Endothelial cell of umbilical vein (primary cell): ENCODE measurements at regions not wholly inside any gene's neighbourhood (a gene's known extent, or its start where the extent isn't known, plus 50 kb on each side); places are given as distances from the start of the nearest gene placed in this dataset.

ENCODE experiments used
- BruUV-seq: library from RNA; stranded (reverse); fragments of 400-500 nt; replicated peaks from 2 replicates; lab custom pipeline; 2021; lab: Mats Ljungman, UMichigan
- CTCF ChIA-PET: fragments of 300-600, 350-600 bp; sonication (Branson Sonifier 250); formaldehyde crosslinking; loops from one replicate; lab custom pipeline; 2021; ENCODE audit warnings: antibody characterized with exemption, inconsistent platforms; lab: Charles Lee
- POLR2A ChIA-PET: fragments of 300-600, 350-600 bp; sonication (Branson Sonifier 250); formaldehyde crosslinking; loops from one replicate; lab custom pipeline; 2021; ENCODE audit warnings: antibody characterized with exemption, inconsistent platforms; lab: Charles Lee
- DNase-seq: peaks from one replicate; pipeline ENCODE4 v3.0.0-alpha.2; 2011; ENCODE audit warnings: low read depth, low spot score
- FAIRE-seq: peaks from 2 replicates; lab custom pipeline; 2011; peaks lifted over from hg19 to GRCh38; lab: Jason Lieb, UNC
- H2AFZ ChIP-seq: 2 replicates; pipeline ENCODE4 v1.6.0; 2012; ENCODE audit warnings: low read depth, low read length, control low read depth, inconsistent platforms
- H3K27ac ChIP-seq: 2 replicates; pipeline ENCODE4 v1.5.1; 2011; ENCODE audit warnings: low read depth, mild to moderate bottlenecking, control low read depth, low read length, moderate library complexity; ENCODE audit not compliant: insufficient read depth
- H3K27me3 ChIP-seq, 2 experiments: 2 replicates each; pipeline versions ENCODE4 v1.6.0 to v1.6.1; 2011; ENCODE audit warnings: low read length in 2 of 2, mixed read lengths in 1 of 2; ENCODE audit not compliant: control insufficient read depth in 2 of 2, insufficient read depth in 2 of 2
- H3K36me3 ChIP-seq, 2 experiments: 2 replicates in 1 of 2; 3 replicates in 1 of 2; pipeline ENCODE4 v1.5.1; 2011; ENCODE audit warnings: low read length in 2 of 2, mild to moderate bottlenecking in 1 of 2, moderate library complexity in 1 of 2; ENCODE audit not compliant: control insufficient read depth in 2 of 2, insufficient read depth in 2 of 2; ENCODE audit errors: extremely low read depth in 1 of 2
- H3K4me1 ChIP-seq: 3 replicates; pipeline ENCODE4 v1.5.1; 2011; ENCODE audit warnings: mild to moderate bottlenecking, low read length; ENCODE audit not compliant: control insufficient read depth, insufficient read depth; ENCODE audit errors: extremely low read depth
- H3K4me2 ChIP-seq: 2 replicates; pipeline ENCODE4 v1.6.1; 2011; ENCODE audit warnings: low read length, control low read depth, mixed read lengths; ENCODE audit not compliant: insufficient read depth
- H3K4me3 ChIP-seq, 3 experiments: fragments of 200-600 bp in 1 of 3; sonication (generic), shearing (Covaris generic) in 1 of 3; replicated peaks in 1 of 3; 2 replicates each; pipeline ENCODE4 v1.5.1; 2011 to 2016; ENCODE audit warnings: control low read depth in 3 of 3, low read length in 3 of 3, mild to moderate bottlenecking in 2 of 3, inconsistent platforms in 1 of 3, low read depth in 1 of 3, moderate library complexity in 1 of 3; ENCODE audit not compliant: insufficient read depth in 1 of 3
- H3K79me2 ChIP-seq: 2 replicates; pipeline ENCODE4 v1.6.0; 2012; ENCODE audit warnings: low read length, inconsistent platforms; ENCODE audit not compliant: control insufficient read depth, insufficient read depth
- H3K9ac ChIP-seq: replicated peaks from 2 replicates; pipeline ENCODE3; 2011; ENCODE audit warnings: low read length, control low read depth; ENCODE audit not compliant: insufficient read depth; ENCODE audit errors: extremely low read depth
- H3K9me1 ChIP-seq: replicated peaks from 3 replicates; pipeline ENCODE4 v1.6.0; 2011; ENCODE audit warnings: mild to moderate bottlenecking, low read length; ENCODE audit not compliant: control insufficient read depth, insufficient read depth; ENCODE audit errors: extremely low read depth
- H3K9me3 ChIP-seq: replicated peaks from 2 replicates; pipeline ENCODE4 v1.5.1; 2012; ENCODE audit warnings: low read length, inconsistent platforms; ENCODE audit not compliant: control insufficient read depth, insufficient read depth
- H4K20me1 ChIP-seq: replicated peaks from 2 replicates; pipeline ENCODE3; 2011; ENCODE audit warnings: mild to moderate bottlenecking, low read length; ENCODE audit not compliant: control insufficient read depth, insufficient read depth; ENCODE audit errors: extremely low read depth
- EZH2 ChIP-seq: IDR thresholded peaks from 2 replicates; pipeline ENCODE4 v1.6.1; 2012; ENCODE audit warnings: borderline replicate concordance, low read depth, mild to moderate bottlenecking, moderate library complexity, low read length, inconsistent platforms; ENCODE audit not compliant: severe bottlenecking
- FOS ChIP-seq: IDR thresholded peaks from 2 replicates; pipeline ENCODE4 v1.6.1; 2011; ENCODE audit warnings: mild to moderate bottlenecking, low read length, moderate library complexity, borderline replicate concordance; ENCODE audit not compliant: insufficient read depth
- GATA2 ChIP-seq: IDR thresholded peaks from 2 replicates; pipeline ENCODE4 v1.7.0; 2011; ENCODE audit warnings: low read depth, mild to moderate bottlenecking, moderate library complexity, mixed read lengths, low read length; ENCODE audit not compliant: insufficient read length, insufficient read depth
- JUN ChIP-seq: IDR thresholded peaks from 2 replicates; pipeline ENCODE4 v1.6.1; 2011; ENCODE audit warnings: borderline replicate concordance, low read depth; ENCODE audit not compliant: insufficient read length, insufficient read depth
- MYC ChIP-seq: IDR thresholded peaks from one replicate; pipeline ENCODE4 v1.6.1; 2011; ENCODE audit warnings: mild to moderate bottlenecking, low read depth, low read length
- POLR2A ChIP-seq: IDR thresholded peaks from 2 replicates; pipeline ENCODE4 v1.6.1; 2012; ENCODE audit warnings: low read depth, mild to moderate bottlenecking, control low read depth, low read length
- POLR2AphosphoS5 ChIP-seq: IDR thresholded peaks from 2 replicates; pipeline ENCODE4 v1.6.1; 2012; ENCODE audit warnings: low read depth, mild to moderate bottlenecking, control low read depth, low read length, moderate library complexity; ENCODE audit not compliant: insufficient read depth
- dilution Hi-C: fragments of 300-500 bp; cut with MboI; formaldehyde crosslinking; loops from one replicate; pipeline ENCODE4 v1.15.0; 2019; ENCODE audit warnings: low sequenced_read_pairs; ENCODE audit not compliant: extremely low pct_ligation_motif_present
- intact Hi-C: fragments of 100-400 bp; cut with micrococcal nuclease; formaldehyde crosslinking; loops from one replicate; pipeline ENCODE4 v1.10.0; 2022
- TF ChIP-seq, protein P1 (sequence below), 2 donors: IDR thresholded peaks; 1 replicate in 1 of 2; 2 replicates in 1 of 2; pipeline ENCODE4 v1.5.1; 2011; ENCODE audit warnings: low read length in 2 of 2, mild to moderate bottlenecking in 2 of 2, moderate library complexity in 2 of 2, control low read depth in 1 of 2, inconsistent platforms in 1 of 2, low read depth in 1 of 2; ENCODE audit not compliant: insufficient read depth in 1 of 2; ENCODE audit errors: extremely low read depth in 1 of 2
- TF ChIP-seq, protein P2 (sequence below): IDR thresholded peaks from 2 replicates; pipeline ENCODE4 v1.6.1; 2011; ENCODE audit not compliant: insufficient read depth, insufficient read length

- intact Hi-C loops, result no loop called here
Measured at GRCh38 chr5:57319628-57320027, 145.8 kb downstream of the GPBP1 start.

More at GRCh38 chr5:57319628-57320027, 145.8 kb downstream of the GPBP1 start:
- H3K4me3 ChIP-seq, result no peak overlapping the region
- H4K20me1 ChIP-seq, result no peaks in the 10 kb centered on the region
- FAIRE-seq (no peak), DNase-seq (no peak)
- H3K79me2 ChIP-seq, result no peaks in the 10 kb centered on the region
- H3K36me3 ChIP-seq, result no peaks in the 10 kb centered on the region
- H3K9ac ChIP-seq, result no peak overlapping the region
- no peak for TF ChIP-seq EZH2
- no peak for TF ChIP-seq GATA2
- TF ChIP-seq, protein P1, sequence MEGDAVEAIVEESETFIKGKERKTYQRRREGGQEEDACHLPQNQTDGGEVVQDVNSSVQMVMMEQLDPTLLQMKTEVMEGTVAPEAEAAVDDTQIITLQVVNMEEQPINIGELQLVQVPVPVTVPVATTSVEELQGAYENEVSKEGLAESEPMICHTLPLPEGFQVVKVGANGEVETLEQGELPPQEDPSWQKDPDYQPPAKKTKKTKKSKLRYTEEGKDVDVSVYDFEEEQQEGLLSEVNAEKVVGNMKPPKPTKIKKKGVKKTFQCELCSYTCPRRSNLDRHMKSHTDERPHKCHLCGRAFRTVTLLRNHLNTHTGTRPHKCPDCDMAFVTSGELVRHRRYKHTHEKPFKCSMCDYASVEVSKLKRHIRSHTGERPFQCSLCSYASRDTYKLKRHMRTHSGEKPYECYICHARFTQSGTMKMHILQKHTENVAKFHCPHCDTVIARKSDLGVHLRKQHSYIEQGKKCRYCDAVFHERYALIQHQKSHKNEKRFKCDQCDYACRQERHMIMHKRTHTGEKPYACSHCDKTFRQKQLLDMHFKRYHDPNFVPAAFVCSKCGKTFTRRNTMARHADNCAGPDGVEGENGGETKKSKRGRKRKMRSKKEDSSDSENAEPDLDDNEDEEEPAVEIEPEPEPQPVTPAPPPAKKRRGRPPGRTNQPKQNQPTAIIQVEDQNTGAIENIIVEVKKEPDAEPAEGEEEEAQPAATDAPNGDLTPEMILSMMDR (IDR thresholded peaks at IDR 0.05; ENCODE audit: extremely low read depth in 1 of 2, insufficient read depth in 1 of 2, low read depth in 1 of 2, low read length in 2 of 2), result no peak
- TF ChIP-seq, protein P2, sequence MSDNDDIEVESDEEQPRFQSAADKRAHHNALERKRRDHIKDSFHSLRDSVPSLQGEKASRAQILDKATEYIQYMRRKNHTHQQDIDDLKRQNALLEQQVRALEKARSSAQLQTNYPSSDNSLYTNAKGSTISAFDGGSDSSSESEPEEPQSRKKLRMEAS, result no peak
- TF ChIP-seq MYC, result no peak
- no peak for TF ChIP-seq FOS
- TF ChIP-seq JUN, result no peak
- TF ChIP-seq POLR2A, result no peak
- TF ChIP-seq POLR2AphosphoS5, result no peak
- H3K4me2 ChIP-seq, result no peak overlapping the region
- ChIA-PET CTCF (interaction anchor here (1.0 kb wide), 1 partner anchor 19 kb away, joined by 3 read pairs; no protein-coding TSS in a partner anchor), POLR2A (no interaction called here)
- dilution Hi-C loops, result no loop called here
- no peaks in the 10 kb centered on the region for H3K9me1 ChIP-seq
- H2AFZ ChIP-seq, result no peak overlapping the region
- no peaks in the 10 kb centered on the region for H3K9me3 ChIP-seq
- no TSS peak for BruUV-seq
- no peak overlapping the region for H3K27ac ChIP-seq
- H3K4me1 ChIP-seq, result peaks cover 9% of the 10 kb centered on the region
- no peaks in the 10 kb centered on the region for H3K27me3 ChIP-seq
